Mammary epithelial cell (primary cell): ENCODE measurements at regions not wholly inside any gene's neighbourhood (a gene's known extent, or its start where the extent isn't known, plus 50 kb on each side); places are given as distances from the start of the nearest gene placed in this dataset.

Experiments used
- EZH2 ChIP-seq: IDR thresholded peaks from 2 replicates; pipeline ENCODE4 v1.6.1; 2012; ENCODE audit warnings: low read length, inconsistent platforms, borderline replicate concordance
- TF ChIP-seq, protein P1 (sequence below), 2 donors: IDR thresholded peaks in 1 of 2; conservative IDR thresholded peaks in 1 of 2; 2 replicates each; pipeline ENCODE4 v1.5.1; 2011 to 2012; ENCODE audit warnings: inconsistent platforms in 2 of 2, low read length in 2 of 2, mild to moderate bottlenecking in 2 of 2, control low read depth in 1 of 2, low read depth in 1 of 2; ENCODE audit not compliant: insufficient read depth in 1 of 2; ENCODE audit errors: extremely low read depth in 1 of 2

DNA sequence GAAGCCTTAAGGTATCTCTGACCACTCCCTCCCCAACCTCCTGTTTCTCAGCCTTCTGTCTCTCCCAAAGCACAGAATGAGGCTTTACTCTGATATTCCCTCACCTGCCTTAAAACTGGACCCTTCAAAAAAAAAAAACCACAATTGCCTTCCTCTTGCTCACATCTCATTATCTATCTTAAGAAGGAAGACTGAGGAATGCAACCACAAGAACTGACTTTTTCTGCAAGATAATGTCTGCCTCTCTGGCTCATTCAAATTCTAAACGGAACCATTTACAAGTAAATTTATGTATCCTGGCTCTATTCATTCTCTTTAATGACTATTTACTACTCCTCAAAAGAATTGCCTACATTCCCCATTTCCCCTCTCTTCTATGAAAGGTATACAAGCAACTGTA is 545.5 kb upstream of the HTR2C start:
- TF ChIP-seq, protein P1, sequence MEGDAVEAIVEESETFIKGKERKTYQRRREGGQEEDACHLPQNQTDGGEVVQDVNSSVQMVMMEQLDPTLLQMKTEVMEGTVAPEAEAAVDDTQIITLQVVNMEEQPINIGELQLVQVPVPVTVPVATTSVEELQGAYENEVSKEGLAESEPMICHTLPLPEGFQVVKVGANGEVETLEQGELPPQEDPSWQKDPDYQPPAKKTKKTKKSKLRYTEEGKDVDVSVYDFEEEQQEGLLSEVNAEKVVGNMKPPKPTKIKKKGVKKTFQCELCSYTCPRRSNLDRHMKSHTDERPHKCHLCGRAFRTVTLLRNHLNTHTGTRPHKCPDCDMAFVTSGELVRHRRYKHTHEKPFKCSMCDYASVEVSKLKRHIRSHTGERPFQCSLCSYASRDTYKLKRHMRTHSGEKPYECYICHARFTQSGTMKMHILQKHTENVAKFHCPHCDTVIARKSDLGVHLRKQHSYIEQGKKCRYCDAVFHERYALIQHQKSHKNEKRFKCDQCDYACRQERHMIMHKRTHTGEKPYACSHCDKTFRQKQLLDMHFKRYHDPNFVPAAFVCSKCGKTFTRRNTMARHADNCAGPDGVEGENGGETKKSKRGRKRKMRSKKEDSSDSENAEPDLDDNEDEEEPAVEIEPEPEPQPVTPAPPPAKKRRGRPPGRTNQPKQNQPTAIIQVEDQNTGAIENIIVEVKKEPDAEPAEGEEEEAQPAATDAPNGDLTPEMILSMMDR (conservative IDR thresholded peaks at IDR 0.05 in 1 of 2, IDR thresholded peaks at IDR 0.05 in 1 of 2; ENCODE audit: extremely low read depth in 1 of 2, insufficient read depth in 1 of 2, low read depth in 1 of 2, low read length in 2 of 2) = no peak
- no peak for TF ChIP-seq EZH2
